ENCODE measurements at regions not wholly inside any gene's neighbourhood (a gene's known extent, or its start where the extent isn't known, plus 50 kb on each side); places are given as distances from the start of the nearest gene placed in this dataset.
A peak's percentile ranks its signal among the peaks of the same experiment; 100 is the strongest.
"Not testable (repeated sequence)": the region's sequence is repeated elsewhere in the genome, so short reads cannot be mapped to it uniquely, and the experiment has no call there.

- H3K36me3 Mint-ChIP-seq (ENCODE audit: low read depth) = peaks cover 9% of the 10 kb centered on the region
- no peaks in the 10 kb centered on the region for H3K4me1 Mint-ChIP-seq (ENCODE audit: low read depth)
- DNase-seq = no peak
- peaks cover 24% of the 10 kb centered on the region for H3K9me3 Mint-ChIP-seq
- no peak for TF ChIP-seq CTCF (IDR thresholded peaks at IDR 0.05)
- peaks cover 2% of the 10 kb centered on the region; the same call in 1 of the 2 replicates for H3K27me3 Mint-ChIP-seq (ENCODE audit: insufficient read depth)
- no peak overlapping the region for H3K27ac Mint-ChIP-seq
- H3K4me3 Mint-ChIP-seq = no peak overlapping the region
Observed at GRCh38 chr1:209198961-209199750, 384.4 kb upstream of the CAMK1G start.

GRCh38 chr1:209199822-209200221 is 383.7 kb upstream of the CAMK1G start:
- no peaks in the 10 kb centered on the region; the same call in 1 of the 2 replicates for H3K4me1 Mint-ChIP-seq (ENCODE audit: low read depth)
- H3K27ac Mint-ChIP-seq = no peak overlapping the region
- peaks cover 9% of the 10 kb centered on the region for H3K36me3 Mint-ChIP-seq (ENCODE audit: low read depth)
- H3K27me3 Mint-ChIP-seq (ENCODE audit: insufficient read depth) = peaks cover 2% of the 10 kb centered on the region; the same call in 1 of the 2 replicates
- DNase-seq = no peak
- peaks cover 24% of the 10 kb centered on the region for H3K9me3 Mint-ChIP-seq
- H3K4me3 Mint-ChIP-seq = no peak overlapping the region
- no peak for TF ChIP-seq CTCF (IDR thresholded peaks at IDR 0.05)

- H3K36me3 Mint-ChIP-seq (ENCODE audit: low read depth); DNase-seq; H3K27ac Mint-ChIP-seq; H3K9me3 Mint-ChIP-seq; H3K4me3 Mint-ChIP-seq; H3K27me3 Mint-ChIP-seq (ENCODE audit: insufficient read depth); H3K4me1 Mint-ChIP-seq (ENCODE audit: low read depth): not testable (repeated sequence)
Observed at GRCh38 chr1:209202321-209202720, 381.2 kb upstream of the CAMK1G start.

- DNase-seq = peak; percentile 34
- peaks cover 15% of the 10 kb centered on the region for H3K4me1 Mint-ChIP-seq (ENCODE audit: low read depth)
- peaks cover 2% of the 10 kb centered on the region for H3K27me3 Mint-ChIP-seq (ENCODE audit: insufficient read depth)
- TF ChIP-seq CTCF (IDR thresholded peaks at IDR 0.05) = peak; percentile 93
- H3K27ac Mint-ChIP-seq = no peak overlapping the region
- H3K4me3 Mint-ChIP-seq = no peak overlapping the region
- H3K9me3 Mint-ChIP-seq = no peaks in the 10 kb centered on the region
- H3K36me3 Mint-ChIP-seq (ENCODE audit: low read depth) = no peaks in the 10 kb centered on the region
Observed at GRCh38 chr1:209202830-209203532, 380.5 kb upstream of the CAMK1G start.

- Mint-ChIP-seq H3K27me3 (ENCODE audit: insufficient read depth) (peaks cover 2% of the 10 kb centered on the region), H3K4me3 (no peak overlapping the region), H3K9me3 (no peaks in the 10 kb centered on the region), H3K36me3 (ENCODE audit: low read depth) (no peaks in the 10 kb centered on the region), H3K27ac (no peak overlapping the region), H3K4me1 (ENCODE audit: low read depth) (peaks cover 20% of the 10 kb centered on the region)
- DNase-seq = no peak
- TF ChIP-seq CTCF (IDR thresholded peaks at IDR 0.05) = no peak
Observed at GRCh38 chr1:209203533-209203895, 380.0 kb upstream of the CAMK1G start.

GRCh38 chr1:209205039-209205438 is 378.5 kb upstream of the CAMK1G start:
- no peak overlapping the region for H3K27ac Mint-ChIP-seq
- no peak overlapping the region for H3K4me3 Mint-ChIP-seq
- peaks cover 27% of the 10 kb centered on the region for H3K4me1 Mint-ChIP-seq (ENCODE audit: low read depth)
- no peaks in the 10 kb centered on the region for H3K9me3 Mint-ChIP-seq
- H3K27me3 Mint-ChIP-seq (ENCODE audit: insufficient read depth) = peaks cover 2% of the 10 kb centered on the region
- no peak for TF ChIP-seq CTCF (IDR thresholded peaks at IDR 0.05)
- H3K36me3 Mint-ChIP-seq (ENCODE audit: low read depth) = no peaks in the 10 kb centered on the region
- no peak for DNase-seq

Data from HFFc6 (cell line).